Chondrocyte (in vitro differentiated cells): ENCODE measurements at regions not wholly inside any gene's neighbourhood (a gene's known extent, or its start where the extent isn't known, plus 50 kb on each side); places are given as distances from the start of the nearest gene placed in this dataset.

Source experiments
- DNase-seq: peaks from one replicate; pipeline ENCODE4 v3.0.0; 2021; ENCODE audit warnings: mixed read lengths, low spot score
- H3K27ac Mint-ChIP-seq: one replicate; pipeline ENCODE4 v1.8.0; 2021; ENCODE audit warnings: mild to moderate bottlenecking, moderate library complexity, mixed read lengths; ENCODE audit not compliant: unreplicated experiment
- H3K27me3 Mint-ChIP-seq: 2 replicates; pipeline ENCODE4 v1.8.0; 2021; ENCODE audit warnings: low read depth, mixed read lengths
- H3K36me3 Mint-ChIP-seq: 2 replicates; pipeline ENCODE4 v1.8.0; 2021; ENCODE audit warnings: low read depth, mixed read lengths
- H3K4me1 Mint-ChIP-seq: 2 replicates; pipeline ENCODE4 v1.8.0; 2021; ENCODE audit warnings: low read depth, mild to moderate bottlenecking, mixed read lengths
- H3K4me3 Mint-ChIP-seq: one replicate; pipeline ENCODE4 v1.8.0; 2021; ENCODE audit warnings: mild to moderate bottlenecking, moderate library complexity, mixed read lengths; ENCODE audit not compliant: unreplicated experiment
- H3K9me3 Mint-ChIP-seq: 2 replicates; pipeline ENCODE4 v1.8.0; 2021; ENCODE audit warnings: low read depth, mixed read lengths
- TF ChIP-seq, protein P1 (sequence below): fragments of 200-600 bp; sonication (generic); IDR thresholded peaks from 2 replicates; pipeline ENCODE4 v1.5.0; 2021; ENCODE audit warnings: antibody characterized with exemption, mild to moderate bottlenecking, moderate library complexity

GRCh38 chr18:37631422-37631821 lies 65.8 kb upstream of the CELF4 start:
- no peaks in the 10 kb centered on the region for H3K36me3 Mint-ChIP-seq
- H3K4me1 Mint-ChIP-seq = no peaks in the 10 kb centered on the region
- no peak overlapping the region for H3K27ac Mint-ChIP-seq
- peaks cover 10% of the 10 kb centered on the region for H3K9me3 Mint-ChIP-seq
- H3K4me3 Mint-ChIP-seq = no peak overlapping the region
- H3K27me3 Mint-ChIP-seq = peaks cover 2% of the 10 kb centered on the region
- DNase-seq = no peak
- TF ChIP-seq, protein P1, sequence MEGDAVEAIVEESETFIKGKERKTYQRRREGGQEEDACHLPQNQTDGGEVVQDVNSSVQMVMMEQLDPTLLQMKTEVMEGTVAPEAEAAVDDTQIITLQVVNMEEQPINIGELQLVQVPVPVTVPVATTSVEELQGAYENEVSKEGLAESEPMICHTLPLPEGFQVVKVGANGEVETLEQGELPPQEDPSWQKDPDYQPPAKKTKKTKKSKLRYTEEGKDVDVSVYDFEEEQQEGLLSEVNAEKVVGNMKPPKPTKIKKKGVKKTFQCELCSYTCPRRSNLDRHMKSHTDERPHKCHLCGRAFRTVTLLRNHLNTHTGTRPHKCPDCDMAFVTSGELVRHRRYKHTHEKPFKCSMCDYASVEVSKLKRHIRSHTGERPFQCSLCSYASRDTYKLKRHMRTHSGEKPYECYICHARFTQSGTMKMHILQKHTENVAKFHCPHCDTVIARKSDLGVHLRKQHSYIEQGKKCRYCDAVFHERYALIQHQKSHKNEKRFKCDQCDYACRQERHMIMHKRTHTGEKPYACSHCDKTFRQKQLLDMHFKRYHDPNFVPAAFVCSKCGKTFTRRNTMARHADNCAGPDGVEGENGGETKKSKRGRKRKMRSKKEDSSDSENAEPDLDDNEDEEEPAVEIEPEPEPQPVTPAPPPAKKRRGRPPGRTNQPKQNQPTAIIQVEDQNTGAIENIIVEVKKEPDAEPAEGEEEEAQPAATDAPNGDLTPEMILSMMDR = no peak

DNA sequence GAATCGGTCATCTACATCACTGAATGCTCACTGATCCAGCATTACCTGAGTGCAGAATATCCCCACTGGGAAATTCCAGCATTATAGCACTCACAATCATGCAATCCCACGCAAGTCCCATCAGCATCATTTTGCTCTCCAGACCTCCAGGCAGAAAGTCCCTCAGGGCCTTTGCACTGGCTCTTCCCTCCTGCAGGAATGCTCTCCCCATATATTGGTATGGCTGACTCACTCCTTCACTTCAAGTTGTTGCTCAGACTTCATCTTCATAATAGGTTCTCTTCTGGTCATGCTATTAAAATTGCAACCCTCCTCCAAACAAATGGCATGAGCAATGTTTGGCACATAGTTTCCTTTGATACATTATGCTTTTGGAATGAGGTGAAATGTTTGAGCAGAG lies 64.7 kb upstream of the CELF4 start:
- H3K27ac Mint-ChIP-seq = no peak overlapping the region
- H3K27me3 Mint-ChIP-seq = peaks cover 2% of the 10 kb centered on the region
- DNase-seq = no peak
- TF ChIP-seq, protein P1 = no peak
- no peaks in the 10 kb centered on the region for H3K4me1 Mint-ChIP-seq
- H3K9me3 Mint-ChIP-seq = peaks cover 10% of the 10 kb centered on the region
- H3K36me3 Mint-ChIP-seq = no peaks in the 10 kb centered on the region
- H3K4me3 Mint-ChIP-seq = no peak overlapping the region

- no peak for DNase-seq
- peaks cover 10% of the 10 kb centered on the region for H3K9me3 Mint-ChIP-seq
- H3K36me3 Mint-ChIP-seq = no peaks in the 10 kb centered on the region
- peaks cover 2% of the 10 kb centered on the region for H3K27me3 Mint-ChIP-seq
- no peak overlapping the region for H3K27ac Mint-ChIP-seq
- H3K4me1 Mint-ChIP-seq = no peaks in the 10 kb centered on the region
- H3K4me3 Mint-ChIP-seq = no peak overlapping the region
- TF ChIP-seq, protein P1 = no peak
Observed at GRCh38 chr18:37628470-37629220, 63.0 kb upstream of the CELF4 start.

GRCh38 chr18:37624318-37624717 lies 58.7 kb upstream of the CELF4 start:
- no peak for DNase-seq
- Mint-ChIP-seq H3K27me3 (peaks cover 2% of the 10 kb centered on the region), H3K4me3 (no peak overlapping the region), H3K4me1 (no peaks in the 10 kb centered on the region), H3K9me3 (peaks cover 5% of the 10 kb centered on the region), H3K27ac (no peak overlapping the region), H3K36me3 (no peaks in the 10 kb centered on the region)
- TF ChIP-seq, protein P1 = no peak

DNA sequence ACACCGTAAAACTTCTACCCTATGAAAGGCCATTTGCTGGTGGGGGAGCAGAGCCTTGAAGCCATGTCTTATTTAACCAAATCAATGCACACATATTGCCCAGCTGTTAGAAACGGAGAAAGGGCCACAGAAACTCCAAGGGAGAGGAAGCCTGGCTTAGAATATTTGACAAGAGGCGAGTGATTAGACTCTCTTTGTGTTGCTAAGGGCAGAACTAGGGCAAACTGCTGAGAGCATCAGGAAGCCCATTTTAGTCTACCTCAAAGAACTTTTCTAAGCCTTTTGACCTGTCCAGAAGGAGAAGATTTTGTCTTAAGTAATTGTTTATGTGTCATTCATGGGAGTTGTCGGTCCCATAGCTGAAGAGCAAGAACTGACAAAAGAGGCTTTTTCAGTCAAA lies 54.4 kb upstream of the CELF4 start:
- no peak overlapping the region for H3K27ac Mint-ChIP-seq
- no peaks in the 10 kb centered on the region for H3K36me3 Mint-ChIP-seq
- H3K4me1 Mint-ChIP-seq = no peaks in the 10 kb centered on the region
- TF ChIP-seq, protein P1 = no peak
- peaks cover 7% of the 10 kb centered on the region for H3K9me3 Mint-ChIP-seq
- no peaks in the 10 kb centered on the region for H3K27me3 Mint-ChIP-seq
- no peak for DNase-seq
- no peak overlapping the region for H3K4me3 Mint-ChIP-seq
